ENCODE measurements at regions not wholly inside any gene's neighbourhood (a gene's known extent, or its start where the extent isn't known, plus 50 kb on each side); places are given as distances from the start of the nearest gene placed in this dataset.

DNA sequence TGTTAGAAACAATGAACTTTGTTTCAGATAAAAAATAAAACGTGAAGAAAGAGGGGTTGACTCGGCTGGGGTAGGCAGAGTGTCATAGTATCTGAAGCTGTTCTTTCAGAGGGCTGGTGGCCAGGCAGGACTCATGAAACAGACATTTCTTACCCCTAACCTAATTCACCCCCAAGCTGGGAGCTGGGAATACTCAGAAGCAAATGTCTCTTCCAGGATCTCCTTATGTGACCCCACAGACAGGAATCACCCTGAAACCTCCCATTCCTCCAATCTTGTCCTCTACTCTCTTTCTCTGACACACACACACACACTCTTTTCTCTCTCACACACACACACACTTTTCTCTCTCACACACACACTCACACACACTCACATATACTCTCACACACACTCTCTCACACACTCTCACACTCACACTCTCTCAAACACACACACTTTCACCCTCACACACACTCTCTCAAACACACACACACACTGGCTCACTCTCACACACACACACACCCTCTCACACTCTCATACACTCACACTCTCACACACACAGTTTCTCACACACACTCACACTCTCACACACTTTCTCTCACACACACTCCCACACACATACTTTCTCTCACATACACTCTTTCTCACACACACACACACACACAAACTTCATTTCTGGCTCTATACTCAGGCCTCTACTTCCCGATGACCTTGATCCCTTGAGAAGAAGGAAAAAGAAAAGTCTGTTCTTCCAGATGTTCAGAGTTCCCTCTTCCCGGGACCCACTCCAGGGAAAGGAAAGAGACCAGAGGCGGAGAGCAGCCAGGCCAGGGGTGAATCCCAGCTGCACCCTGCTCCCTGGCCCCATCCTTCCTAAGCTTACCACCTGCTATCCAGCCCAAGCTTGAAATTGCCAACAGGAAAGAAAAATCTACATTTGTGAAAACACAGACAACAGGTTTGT is 167.7 kb downstream of the TXNL1 start:
- TF ChIP-seq, protein P1, sequence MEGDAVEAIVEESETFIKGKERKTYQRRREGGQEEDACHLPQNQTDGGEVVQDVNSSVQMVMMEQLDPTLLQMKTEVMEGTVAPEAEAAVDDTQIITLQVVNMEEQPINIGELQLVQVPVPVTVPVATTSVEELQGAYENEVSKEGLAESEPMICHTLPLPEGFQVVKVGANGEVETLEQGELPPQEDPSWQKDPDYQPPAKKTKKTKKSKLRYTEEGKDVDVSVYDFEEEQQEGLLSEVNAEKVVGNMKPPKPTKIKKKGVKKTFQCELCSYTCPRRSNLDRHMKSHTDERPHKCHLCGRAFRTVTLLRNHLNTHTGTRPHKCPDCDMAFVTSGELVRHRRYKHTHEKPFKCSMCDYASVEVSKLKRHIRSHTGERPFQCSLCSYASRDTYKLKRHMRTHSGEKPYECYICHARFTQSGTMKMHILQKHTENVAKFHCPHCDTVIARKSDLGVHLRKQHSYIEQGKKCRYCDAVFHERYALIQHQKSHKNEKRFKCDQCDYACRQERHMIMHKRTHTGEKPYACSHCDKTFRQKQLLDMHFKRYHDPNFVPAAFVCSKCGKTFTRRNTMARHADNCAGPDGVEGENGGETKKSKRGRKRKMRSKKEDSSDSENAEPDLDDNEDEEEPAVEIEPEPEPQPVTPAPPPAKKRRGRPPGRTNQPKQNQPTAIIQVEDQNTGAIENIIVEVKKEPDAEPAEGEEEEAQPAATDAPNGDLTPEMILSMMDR (IDR thresholded peaks at IDR 0.05) = no peak
- TF ChIP-seq POLR2A (IDR thresholded peaks at IDR 0.05) = no peak
